Nephron progenitor cell (in vitro differentiated cells): ENCODE measurements at regions not wholly inside any gene's neighbourhood (a gene's known extent, or its start where the extent isn't known, plus 50 kb on each side); places are given as distances from the start of the nearest gene placed in this dataset.

ENCODE experiments used
- DNase-seq: peaks from one replicate; pipeline ENCODE4 v3.0.0; 2021
- H3K27ac Mint-ChIP-seq: 2 replicates; pipeline ENCODE4 v1.8.0; 2021; ENCODE audit warnings: mild to moderate bottlenecking, moderate library complexity, mixed read lengths
- H3K27me3 Mint-ChIP-seq: 2 replicates; pipeline ENCODE4 v1.8.0; 2021; ENCODE audit warnings: mild to moderate bottlenecking, low read depth, mixed read lengths; ENCODE audit not compliant: poor library complexity
- H3K36me3 Mint-ChIP-seq: 2 replicates; pipeline ENCODE4 v1.8.0; 2021; ENCODE audit warnings: low read depth, mixed read lengths
- H3K4me1 Mint-ChIP-seq: 2 replicates; pipeline ENCODE4 v1.8.0; 2021; ENCODE audit warnings: mixed read lengths
- H3K4me3 Mint-ChIP-seq: 2 replicates; pipeline ENCODE4 v1.8.0; 2021; ENCODE audit warnings: mild to moderate bottlenecking, moderate library complexity, mixed read lengths
- H3K9me3 Mint-ChIP-seq: 2 replicates; pipeline ENCODE4 v1.8.0; 2021; ENCODE audit warnings: mild to moderate bottlenecking, moderate library complexity, mixed read lengths
- TF ChIP-seq, protein P1 (sequence below): fragments of 200-600 bp; sonication (generic); IDR thresholded peaks from 2 replicates; pipeline ENCODE4 v1.5.0; 2021; ENCODE audit warnings: antibody characterized with exemption

DNA sequence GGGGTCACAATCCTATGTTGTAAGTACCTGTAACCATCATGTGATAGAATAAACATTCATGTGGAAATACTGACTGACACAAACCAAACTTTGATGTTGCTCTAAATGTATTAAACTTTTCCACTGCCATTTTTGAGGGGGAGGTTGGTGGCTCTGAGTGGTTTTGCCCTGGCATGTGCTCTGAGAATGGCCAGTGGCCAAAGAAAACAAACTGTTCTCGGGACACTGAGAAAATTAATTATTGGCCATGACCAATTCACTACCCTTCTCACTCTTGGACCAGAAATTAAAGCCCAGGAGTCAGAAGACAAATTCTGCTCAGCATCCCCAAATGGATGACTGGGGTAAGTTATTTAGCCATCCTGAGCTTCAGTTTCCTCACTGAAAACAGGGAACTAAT lies 195.9 kb downstream of the XPNPEP1 start:
- H3K36me3 Mint-ChIP-seq = no peaks in the 10 kb centered on the region
- H3K27ac Mint-ChIP-seq = no peak overlapping the region
- DNase-seq = no peak
- TF ChIP-seq, protein P1, sequence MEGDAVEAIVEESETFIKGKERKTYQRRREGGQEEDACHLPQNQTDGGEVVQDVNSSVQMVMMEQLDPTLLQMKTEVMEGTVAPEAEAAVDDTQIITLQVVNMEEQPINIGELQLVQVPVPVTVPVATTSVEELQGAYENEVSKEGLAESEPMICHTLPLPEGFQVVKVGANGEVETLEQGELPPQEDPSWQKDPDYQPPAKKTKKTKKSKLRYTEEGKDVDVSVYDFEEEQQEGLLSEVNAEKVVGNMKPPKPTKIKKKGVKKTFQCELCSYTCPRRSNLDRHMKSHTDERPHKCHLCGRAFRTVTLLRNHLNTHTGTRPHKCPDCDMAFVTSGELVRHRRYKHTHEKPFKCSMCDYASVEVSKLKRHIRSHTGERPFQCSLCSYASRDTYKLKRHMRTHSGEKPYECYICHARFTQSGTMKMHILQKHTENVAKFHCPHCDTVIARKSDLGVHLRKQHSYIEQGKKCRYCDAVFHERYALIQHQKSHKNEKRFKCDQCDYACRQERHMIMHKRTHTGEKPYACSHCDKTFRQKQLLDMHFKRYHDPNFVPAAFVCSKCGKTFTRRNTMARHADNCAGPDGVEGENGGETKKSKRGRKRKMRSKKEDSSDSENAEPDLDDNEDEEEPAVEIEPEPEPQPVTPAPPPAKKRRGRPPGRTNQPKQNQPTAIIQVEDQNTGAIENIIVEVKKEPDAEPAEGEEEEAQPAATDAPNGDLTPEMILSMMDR = no peak
- H3K9me3 Mint-ChIP-seq = no peaks in the 10 kb centered on the region
- H3K27me3 Mint-ChIP-seq = peaks cover 16% of the 10 kb centered on the region
- no peak overlapping the region for H3K4me3 Mint-ChIP-seq
- H3K4me1 Mint-ChIP-seq = no peaks in the 10 kb centered on the region

GRCh38 chr10:109726473-109726872 lies 196.8 kb downstream of the XPNPEP1 start:
- Mint-ChIP-seq H3K27me3 (peaks cover 14% of the 10 kb centered on the region), H3K36me3 (no peaks in the 10 kb centered on the region), H3K4me3 (no peak overlapping the region), H3K27ac (no peak overlapping the region), H3K9me3 (no peaks in the 10 kb centered on the region), H3K4me1 (no peaks in the 10 kb centered on the region)
- DNase-seq = no peak
- TF ChIP-seq, protein P1 = no peak

DNA sequence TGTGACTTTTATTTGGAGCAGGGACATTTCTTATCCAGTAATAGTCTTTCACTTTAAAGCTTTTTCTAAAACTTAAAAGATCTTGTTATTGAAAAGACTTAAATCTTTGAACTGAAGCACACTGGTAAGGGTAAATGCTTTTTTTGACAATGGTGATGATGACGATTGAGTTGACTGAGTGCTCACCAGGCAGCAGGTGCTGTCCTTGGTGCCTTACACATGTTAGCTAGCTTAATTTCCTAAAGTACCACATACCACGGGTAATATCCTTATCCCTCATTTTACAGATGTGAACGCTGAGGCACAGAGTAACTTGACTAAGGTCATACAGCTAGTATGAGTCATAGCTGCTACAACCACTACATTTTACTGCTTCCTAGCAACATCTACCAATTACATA lies 200.0 kb downstream of the XPNPEP1 start:
- Mint-ChIP-seq H3K4me3 (no peak overlapping the region), H3K27me3 (peaks cover 5% of the 10 kb centered on the region), H3K27ac (no peak overlapping the region), H3K9me3 (no peaks in the 10 kb centered on the region), H3K36me3 (no peaks in the 10 kb centered on the region), H3K4me1 (no peaks in the 10 kb centered on the region)
- TF ChIP-seq, protein P1 = no peak
- no peak for DNase-seq

DNA sequence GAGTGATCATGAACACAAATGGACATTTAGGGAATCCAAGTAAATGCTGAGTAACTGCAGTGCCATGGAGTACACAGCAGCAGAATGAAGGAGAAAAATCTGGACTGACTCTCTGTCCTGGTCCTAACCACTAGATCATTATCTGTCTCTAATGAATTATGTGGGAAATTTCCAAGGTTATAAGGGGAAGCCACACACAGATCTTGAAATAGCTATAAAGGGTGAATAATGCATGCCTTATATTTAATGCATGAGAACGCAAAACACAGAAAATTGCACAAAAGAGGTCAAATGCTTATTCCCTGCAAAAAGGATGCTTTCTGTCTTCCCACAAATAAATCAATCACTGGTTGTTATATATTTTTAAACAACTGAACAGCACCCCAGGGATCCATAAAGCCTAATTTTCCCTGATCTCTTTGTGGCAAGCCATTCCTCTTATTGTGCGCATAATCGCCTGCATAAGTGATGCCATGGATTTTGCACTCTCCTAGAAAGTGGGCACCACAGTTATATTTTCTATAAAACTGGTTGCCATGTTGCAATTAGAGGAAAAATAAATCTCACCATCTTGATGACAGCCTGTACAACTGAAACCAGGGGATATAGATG lies 201.8 kb downstream of the XPNPEP1 start:
- Mint-ChIP-seq H3K36me3 (no peaks in the 10 kb centered on the region), H3K4me3 (no peak overlapping the region), H3K4me1 (no peaks in the 10 kb centered on the region), H3K27ac (no peak overlapping the region), H3K9me3 (no peaks in the 10 kb centered on the region), H3K27me3 (peaks cover 4% of the 10 kb centered on the region)
- no peak for DNase-seq
- TF ChIP-seq, protein P1 = no peak

- H3K4me3 Mint-ChIP-seq = no peak overlapping the region
- no peak for DNase-seq
- H3K27me3 Mint-ChIP-seq = peaks cover 8% of the 10 kb centered on the region
- H3K27ac Mint-ChIP-seq = no peak overlapping the region
- H3K4me1 Mint-ChIP-seq = no peaks in the 10 kb centered on the region
- H3K36me3 Mint-ChIP-seq = no peaks in the 10 kb centered on the region
- peaks cover 37% of the 10 kb centered on the region for H3K9me3 Mint-ChIP-seq
- TF ChIP-seq, protein P1 = no peak
Observed at GRCh38 chr10:109706026-109706560, 217.2 kb downstream of the XPNPEP1 start.

DNA sequence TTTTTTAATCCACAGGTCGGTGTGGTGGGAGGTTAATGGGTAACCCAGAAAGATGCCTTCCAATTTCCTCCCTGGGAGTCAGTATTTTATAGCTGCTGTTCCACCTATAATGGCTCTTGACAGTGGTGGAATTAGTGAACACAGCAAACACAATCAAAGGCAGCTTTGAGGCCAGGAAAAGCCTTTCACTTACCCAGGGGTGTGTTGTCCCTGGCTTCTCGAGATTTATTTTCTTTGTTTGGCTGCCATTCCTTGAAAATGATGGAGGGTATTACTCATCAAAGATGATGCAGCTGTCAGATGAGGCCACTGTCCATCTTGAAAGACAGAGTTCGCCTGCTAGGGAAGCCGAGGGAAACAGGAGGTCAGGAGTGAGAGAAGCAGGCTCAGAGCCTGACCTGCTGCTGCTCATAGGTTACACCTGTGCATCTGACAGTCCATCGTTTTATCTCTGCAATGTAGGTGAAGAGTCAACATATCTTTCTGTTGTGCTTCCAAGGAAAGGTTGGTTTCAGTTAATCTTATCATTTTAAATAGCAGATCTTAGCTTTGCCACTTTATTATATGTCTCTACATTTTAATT lies 221.6 kb downstream of the XPNPEP1 start:
- H3K4me3 Mint-ChIP-seq = no peak overlapping the region
- no peaks in the 10 kb centered on the region for H3K36me3 Mint-ChIP-seq
- H3K27ac Mint-ChIP-seq = no peak overlapping the region
- H3K9me3 Mint-ChIP-seq = peaks cover 6% of the 10 kb centered on the region
- peaks cover 13% of the 10 kb centered on the region for H3K27me3 Mint-ChIP-seq
- no peaks in the 10 kb centered on the region for H3K4me1 Mint-ChIP-seq
- TF ChIP-seq, protein P1 = no peak
- no peak for DNase-seq
